ENCODE measurements at regions not wholly inside any gene's neighbourhood (a gene's known extent, or its start where the extent isn't known, plus 50 kb on each side); places are given as distances from the start of the nearest gene placed in this dataset.
"Not testable (repeated sequence)": the region's sequence is repeated elsewhere in the genome, so short reads cannot be mapped to it uniquely, and the experiment has no call there.

DNA sequence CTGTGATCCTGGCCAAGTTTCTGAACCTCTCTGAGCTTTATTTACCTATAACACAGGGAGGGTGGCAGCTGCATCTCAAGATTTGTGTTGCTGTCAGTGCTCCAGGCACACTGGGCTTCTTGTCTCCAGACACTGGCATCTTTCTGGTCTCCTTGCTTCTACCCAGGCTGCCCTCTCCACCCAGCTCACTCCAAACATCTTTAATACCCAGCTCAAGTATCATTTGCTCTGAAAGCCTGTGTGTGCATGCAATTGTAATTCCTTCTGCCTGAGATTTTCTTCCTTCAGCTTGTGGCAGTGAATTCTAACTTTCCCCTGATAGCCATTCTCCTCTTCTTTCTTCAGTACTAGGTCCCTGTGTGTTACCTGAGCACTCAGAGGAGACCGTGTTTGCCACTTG, 50.7 kb upstream of the USP7 start:
- no peak for DNase-seq

DNA sequence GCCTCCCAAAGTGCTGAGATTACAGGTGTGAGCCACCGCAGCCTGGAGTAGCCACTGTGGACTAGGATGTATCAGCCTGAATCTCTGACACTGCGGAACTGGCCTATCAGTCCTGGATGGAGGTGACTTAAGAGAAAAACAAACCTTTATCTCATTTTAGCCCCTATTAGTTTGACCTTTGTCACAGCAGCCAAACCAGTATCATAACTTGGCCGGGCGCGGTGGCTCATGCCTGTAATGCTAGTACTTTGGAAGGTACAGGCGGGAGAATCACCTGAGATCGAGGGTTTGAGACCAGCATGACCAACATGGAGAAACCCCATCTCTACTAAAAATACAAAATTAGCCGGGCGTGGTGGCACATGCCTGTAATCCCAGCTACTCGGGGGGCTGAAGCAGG, 51.8 kb upstream of the USP7 start:
- DNase-seq, result no peak

DNA sequence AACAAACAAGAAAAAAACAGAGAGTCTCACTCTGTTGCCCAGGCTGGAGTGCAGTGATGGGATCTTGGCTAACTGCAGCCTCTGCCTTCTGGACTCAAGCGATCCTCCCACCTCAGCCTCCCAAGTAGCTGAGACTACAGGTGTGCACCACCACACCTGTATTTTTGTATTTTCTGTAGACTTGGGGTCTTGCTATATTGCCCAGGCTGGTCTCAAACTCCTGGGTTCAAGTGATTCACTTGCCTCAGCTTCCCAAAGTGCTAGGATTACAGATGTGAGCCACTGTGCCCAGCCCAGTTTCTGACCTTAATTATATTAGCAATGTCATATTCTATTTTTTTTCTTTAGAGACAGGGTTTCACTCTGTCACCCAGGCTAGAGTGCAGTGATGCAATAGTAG, 52.3 kb upstream of the USP7 start:
- not testable (repeated sequence) for DNase-seq

DNA sequence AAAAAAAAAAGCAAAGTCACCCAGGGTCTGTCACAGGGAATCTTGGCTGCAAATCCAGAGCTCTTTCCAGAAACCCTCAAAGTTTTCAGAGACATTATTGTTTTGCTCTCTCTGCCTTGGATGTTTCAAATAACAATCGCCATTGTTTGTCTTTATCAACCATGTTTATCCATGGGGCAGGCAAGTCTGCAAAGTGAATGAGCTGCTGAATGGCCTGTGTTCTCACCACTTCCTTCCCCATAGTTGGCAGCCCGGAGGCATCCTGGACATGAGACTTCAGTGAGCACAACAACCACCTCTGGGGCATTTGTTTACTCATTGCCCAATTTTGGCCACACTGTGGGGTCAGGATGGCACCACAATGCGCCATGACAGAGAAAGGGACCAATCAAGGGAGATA, 53.1 kb upstream of the USP7 start:
- peak; percentile 10 to 22 (median 20) for DNase-seq

DNA sequence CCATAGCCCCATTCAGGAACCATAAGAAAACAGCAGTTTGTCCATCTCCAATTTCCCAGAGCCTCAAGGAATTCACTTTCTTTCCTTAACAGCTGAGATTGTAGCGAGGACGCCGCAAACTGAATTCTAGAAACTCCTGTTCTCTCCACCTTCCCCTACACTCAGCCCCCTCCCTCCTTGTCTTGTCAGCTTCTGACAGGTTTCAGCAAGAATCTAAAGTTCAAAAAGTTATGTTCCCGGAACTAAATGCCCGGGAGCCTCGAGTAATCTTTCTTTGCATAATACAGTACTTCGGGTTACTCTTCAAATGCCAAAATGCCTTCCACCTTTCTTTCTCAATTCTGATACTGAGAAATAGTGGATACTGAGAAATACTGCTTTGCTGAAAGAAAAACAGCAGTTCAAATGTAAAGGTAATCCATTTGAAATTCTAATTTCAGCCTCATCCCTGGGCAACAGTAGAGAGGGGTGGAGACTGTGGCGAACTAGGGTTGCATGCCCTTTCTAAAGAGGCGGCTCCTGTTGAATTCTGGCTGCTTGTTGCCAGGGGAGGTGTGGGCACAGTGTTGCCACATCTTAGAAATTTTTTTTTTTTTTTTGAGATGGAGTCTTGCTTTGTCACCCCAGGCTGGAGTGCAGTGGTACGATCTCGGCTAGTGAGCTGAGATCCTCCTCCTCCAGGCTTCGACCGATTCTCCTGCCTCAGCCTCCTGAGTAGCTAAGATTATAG, 63.5 kb upstream of the USP7 start:
- peak in 1 of 3 donors; percentile 16 for DNase-seq

DNA sequence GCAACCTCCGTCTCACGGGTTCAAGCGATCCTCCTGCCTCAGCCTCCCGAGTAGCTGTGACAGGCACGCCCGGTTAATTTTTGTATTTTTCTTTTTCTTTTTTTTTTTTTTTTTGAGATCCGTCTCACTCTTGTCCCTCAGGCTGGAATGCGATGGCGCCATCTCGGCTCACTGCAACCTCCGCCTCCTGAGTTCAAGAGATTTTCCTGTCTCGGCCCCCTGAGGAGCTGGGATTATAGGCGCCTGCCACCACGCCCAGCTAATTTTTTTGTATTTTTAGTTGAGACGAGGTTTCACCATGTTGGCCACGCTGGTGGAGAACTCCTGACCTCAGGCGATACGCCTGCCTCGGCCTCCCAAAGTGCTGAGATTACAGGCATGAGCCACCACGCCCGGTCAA, 63.0 kb upstream of the HAPSTR1 start:
- not testable (repeated sequence) for DNase-seq

DNA sequence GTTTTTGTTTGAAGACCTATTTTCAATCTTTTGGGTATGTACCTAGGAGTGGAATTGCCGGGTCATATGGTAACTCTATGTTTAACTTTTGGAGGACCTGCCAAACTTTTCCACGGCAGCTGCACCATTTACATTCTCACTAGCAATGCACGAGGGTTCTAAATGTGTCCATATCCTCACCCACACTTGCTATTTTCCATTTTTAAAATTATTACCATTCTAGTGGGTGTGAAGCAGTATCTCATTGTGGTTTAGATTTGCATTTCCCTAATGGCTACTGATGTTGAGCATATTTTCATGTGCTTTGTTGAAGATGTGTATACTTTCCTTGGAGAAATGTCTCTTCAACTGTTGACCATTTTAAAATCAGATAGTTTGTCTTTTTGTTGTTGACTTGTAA, 60.3 kb upstream of the HAPSTR1 start:
- DNase-seq, result no peak

DNA sequence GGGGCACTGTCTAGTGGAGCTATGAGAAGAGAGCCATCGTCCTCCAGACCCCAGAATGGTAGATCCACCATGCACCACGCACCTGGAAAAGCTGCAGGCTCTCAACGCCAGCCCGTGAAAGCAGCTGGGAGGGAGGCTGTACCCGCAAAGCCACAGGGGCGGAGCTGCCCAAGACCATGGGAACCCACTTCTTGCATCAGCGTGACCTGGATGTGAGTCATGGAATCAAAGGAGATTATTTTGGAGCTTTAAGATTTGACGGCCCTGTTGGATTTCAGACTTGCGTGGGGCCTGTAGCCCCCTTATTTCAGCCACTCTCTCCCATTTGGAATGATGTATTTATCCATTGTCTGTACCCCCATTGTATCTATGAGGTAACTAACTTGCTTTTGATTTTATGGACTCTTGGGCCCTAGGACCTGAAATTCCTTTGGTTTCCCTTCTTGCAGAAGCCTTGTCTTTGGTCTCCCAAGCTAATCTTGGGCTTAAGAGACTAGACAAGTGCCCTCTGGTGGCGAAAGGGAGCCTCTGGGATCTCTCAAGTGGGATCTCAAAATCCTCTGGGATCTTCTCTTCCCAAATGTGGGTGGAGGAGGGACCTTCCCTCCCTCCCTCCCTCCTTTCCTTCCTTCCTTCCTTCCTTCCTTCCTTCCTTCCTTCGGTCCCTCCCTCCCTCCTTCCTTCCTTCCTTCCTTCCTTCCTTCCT, 58.2 kb upstream of the HAPSTR1 start:
- peak; percentile 66 to 76 (median 76) for DNase-seq

DNA sequence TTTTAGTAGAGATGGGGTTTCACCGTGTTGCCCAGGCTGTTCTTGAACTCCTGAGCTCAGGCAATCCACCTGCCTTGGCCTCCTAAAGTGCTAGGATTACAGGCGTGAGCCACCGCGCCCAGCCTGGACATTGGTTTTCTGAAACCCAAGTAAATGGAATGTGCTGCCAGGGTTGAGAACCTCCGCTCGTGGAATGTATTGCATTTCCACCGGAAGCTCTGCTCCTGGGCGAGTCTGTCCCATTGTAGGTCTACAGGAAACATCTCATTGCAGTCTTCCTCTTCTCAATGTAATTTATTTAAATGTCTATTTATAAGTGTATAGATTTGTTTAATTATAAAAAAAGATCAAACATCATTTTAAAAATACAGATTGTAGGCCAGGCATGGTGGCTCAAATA, 57.4 kb upstream of the HAPSTR1 start:
- no peak for DNase-seq

DNA sequence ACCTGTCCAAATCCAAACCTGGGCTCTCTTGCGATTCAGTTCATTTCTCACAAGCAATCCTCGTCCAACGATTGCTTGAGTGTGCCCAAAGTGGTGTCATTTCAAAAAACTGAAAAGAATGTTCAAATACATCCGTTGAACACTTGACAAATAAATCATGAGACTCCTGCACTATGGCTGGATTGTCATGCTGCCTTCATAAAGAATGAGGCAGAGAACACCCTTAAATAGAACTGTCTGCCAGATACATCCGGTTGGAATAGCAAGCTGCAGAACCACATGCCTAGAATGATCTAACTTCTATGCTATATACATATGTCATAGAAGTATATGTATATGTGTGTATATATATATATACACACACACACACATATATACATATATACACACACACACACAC, 55.4 kb upstream of the HAPSTR1 start:
- DNase-seq, result no peak

DNA sequence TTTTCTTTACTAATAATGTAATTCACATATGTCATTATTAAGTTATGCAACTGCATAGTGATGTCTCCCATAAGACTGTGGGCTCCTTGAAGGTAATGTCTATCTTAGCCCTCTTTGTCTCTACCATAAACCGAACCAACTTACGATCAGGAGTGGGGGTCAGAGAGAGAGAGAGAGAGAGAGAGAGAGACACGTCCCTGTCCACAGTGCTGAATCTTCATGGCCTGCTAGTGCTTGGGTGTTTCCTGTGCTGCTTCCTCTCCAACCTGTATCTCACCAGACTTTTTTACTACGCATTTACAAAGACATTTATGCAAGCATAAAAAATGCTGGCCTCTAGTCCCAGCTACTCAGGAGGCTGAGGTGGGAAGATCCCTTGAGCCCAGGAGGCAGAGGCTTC, 52.2 kb upstream of the HAPSTR1 start:
- DNase-seq, result no peak

DNA sequence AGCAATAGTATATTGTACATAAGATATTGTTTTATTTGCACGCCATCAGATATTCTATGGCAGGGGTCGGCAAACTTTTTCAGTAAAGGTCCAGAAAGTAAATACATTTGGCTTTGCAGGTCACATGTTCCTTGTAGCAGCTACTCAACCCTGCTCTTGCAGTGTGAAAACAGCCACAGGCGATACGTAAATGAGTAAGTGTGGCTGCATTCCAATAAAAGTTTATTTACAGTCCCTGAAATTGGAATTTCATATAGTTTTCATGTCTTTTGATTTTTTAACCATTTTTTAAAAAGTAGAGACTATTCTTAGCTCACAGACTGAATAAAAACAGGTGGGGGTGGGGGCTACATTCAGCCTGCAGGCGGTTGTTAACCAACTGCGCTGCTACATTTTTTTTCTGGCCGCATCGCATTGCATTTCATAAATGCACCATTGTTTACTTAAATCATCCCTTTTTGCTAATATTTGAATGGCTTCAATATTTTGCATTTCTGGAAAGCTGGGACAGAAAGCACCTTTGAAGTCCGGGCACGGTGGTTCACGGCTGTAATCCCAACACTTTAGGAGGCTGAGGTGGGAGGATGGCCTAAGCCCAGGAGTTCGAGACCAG, 50.5 kb upstream of the HAPSTR1 start:
- DNase-seq, result no peak

Data from suppressor macrophage treated with lipopolysaccharide for 1 hour (primary cell).